RPMI7951 (cell line): ENCODE measurements at regions not wholly inside any gene's neighbourhood (a gene's known extent, or its start where the extent isn't known, plus 50 kb on each side); places are given as distances from the start of the nearest gene placed in this dataset.
"Not testable (repeated sequence)": the region's sequence is repeated elsewhere in the genome, so short reads cannot be mapped to it uniquely, and the experiment has no call there.

ENCODE experiments used
- DNase-seq: peaks from one replicate; pipeline ENCODE4 v3.0.0-alpha.2; 2012; ENCODE audit warnings: low read depth

DNA sequence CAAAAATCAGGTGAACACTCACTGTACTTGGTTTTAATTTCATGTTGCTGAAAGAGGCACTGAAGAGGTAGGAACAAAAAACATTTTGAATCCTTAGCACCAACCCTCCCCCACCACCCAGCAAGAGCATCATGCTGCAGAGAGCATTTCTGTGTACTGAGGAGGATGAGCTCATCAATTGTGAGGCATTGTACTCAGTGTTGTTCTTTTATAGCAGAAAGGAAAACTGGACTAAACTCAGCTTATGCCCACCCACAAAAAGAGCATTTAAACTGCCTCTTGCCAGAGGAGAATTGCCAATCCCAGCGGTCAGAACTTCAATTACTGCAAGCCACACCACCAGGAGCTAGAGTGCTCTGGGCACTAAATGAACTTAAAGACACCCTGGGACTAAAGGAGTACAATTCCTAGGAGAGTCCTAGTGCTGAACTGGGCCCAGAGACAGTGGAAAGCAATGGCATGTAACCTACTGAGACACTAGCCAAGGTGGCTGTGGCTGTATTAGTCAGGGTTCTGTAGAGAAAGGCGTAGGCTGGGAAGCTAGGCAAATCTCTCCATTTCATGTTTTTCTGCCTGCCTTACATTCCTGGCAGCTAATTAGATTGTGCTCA lies 280.7 kb upstream of the KLHL4 start:
- no peak for DNase-seq

DNA sequence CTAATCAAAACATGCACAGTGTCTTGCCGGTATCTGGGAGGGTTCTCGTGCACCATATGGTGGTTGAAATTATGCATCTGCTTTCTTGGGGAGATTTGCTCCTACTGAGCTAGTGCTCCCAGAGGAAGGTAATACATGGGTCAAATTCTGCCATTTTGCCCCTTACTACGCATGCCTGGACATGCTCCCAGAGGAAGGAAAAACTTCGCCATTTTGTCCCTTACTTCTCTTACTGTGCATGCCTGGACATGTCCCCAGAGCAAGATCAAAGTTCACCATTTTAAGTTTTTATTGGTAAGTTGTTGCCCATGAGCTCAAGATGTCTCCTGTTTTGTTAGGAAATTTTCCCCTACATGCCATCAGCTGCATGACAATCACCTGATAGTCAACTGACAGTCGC lies 252.1 kb upstream of the KLHL4 start:
- DNase-seq = no peak

DNA sequence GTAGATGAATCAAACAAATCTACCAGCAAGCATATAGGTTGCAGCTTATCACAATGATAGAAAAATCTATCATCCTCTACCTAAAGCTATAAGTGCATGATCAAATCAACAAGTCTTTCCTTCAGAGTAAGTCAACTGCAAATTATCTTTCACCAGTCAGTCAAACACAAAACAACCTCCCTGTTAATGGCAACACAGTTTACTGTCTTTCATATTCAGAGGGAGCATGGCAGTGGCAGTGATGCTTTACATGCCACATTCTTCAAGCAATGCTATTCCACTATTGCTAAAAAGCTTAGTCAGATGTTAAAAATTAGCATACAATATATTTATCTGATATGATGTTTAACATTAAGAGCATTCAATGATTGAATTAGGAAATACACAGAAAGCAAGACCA lies 245.1 kb upstream of the KLHL4 start:
- DNase-seq = no peak

DNA sequence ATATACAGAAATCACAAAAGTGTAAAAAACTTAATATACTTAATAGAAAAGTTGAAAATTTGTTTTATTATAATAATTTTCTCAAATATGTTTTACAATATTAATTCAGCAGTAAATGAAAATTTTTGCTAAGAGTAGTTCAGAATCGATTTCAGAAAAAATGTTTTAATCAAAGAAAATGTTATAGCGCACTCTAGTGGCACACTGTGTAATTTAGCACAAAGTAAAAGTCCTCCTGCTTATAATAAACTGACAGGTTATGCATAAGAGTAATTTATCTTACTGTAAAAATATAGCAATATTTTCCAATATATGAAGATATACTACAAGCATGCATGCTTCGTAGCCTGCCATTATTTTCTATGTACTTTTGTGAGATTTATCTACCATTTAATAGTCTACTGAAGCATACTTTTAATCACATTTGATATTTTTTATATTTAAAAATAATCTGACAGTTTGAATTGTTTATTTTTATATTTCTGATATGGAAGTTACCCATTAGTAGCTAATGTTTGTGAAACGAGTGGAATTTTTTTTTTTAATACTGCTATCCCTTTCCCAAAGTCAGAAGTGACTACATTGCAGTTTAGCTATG lies 217.9 kb upstream of the KLHL4 start:
- DNase-seq = peak; percentile 3

DNA sequence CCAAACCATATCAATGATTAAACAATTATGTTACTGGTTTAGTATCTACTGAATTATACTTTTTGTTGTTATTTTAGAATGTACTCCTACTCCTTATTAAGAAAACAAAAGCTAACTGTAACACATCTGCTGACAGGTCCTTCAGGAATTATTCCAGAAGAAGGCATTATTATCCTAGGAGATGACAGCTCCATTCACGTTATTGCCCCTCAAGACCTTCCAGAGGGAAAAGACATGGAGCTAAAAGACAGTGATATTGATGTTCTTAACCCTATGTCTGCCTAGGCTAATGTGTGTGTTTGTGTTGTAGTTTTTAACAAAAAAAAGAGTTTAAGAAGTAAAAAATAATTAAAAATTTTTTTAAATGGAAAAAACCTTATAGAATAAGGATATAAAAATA lies 206.8 kb upstream of the KLHL4 start:
- DNase-seq = no peak

DNA sequence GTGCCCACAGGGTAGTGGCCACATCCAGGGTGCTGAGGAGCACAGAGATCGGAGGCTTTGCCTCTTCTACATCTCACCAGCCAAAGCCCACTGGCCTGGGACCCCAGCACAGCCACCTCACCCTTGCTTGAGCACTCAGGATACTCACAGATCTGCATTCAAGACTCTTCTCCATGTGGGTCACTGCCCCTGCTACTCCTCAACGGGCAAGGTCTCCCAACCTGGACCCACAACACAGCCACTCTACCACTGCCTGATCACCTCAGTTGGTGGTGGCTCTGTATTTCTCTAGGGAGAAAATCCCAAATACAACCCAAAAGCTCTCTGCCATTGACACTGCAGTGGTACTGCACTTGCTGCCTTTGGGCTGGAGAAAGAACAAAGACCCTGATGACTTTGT lies 190.3 kb upstream of the KLHL4 start:
- DNase-seq = no peak

DNA sequence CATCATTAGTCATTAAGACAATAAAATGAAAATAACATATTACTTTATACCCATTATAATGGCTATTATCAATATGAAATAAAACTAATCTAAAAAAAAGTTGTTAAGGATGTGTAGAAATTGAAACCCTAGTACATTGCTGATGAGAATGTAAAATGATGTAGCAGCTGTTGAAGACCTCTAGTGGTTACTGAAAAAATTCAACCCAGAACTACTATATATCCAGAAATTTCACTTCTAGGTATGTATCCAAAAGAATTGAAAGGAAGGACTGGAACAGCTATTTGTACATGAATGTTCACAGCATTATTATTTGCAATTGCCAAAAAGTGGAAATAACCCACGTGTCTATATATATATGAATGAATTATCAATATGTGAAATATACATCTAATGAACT lies 180.3 kb upstream of the KLHL4 start:
- DNase-seq = no peak

DNA sequence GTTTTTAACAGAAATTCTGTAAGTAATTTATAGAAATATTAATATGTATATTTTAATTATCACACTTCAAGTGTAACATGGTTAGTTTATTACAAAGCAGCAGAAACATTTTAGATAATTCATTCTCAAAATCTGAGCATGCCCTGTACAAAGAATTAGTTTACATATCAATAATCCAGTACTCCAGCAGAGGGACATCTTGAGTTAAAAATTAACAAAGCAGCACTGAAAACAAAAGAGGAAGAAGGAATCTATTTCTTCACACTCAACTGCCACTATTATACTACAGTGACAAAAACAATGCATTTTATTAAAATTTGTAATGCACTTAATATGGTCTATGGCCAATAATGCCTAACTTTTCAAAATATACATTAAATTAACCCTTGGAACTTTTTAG lies 179.1 kb upstream of the KLHL4 start:
- peak; percentile 2 for DNase-seq

DNA sequence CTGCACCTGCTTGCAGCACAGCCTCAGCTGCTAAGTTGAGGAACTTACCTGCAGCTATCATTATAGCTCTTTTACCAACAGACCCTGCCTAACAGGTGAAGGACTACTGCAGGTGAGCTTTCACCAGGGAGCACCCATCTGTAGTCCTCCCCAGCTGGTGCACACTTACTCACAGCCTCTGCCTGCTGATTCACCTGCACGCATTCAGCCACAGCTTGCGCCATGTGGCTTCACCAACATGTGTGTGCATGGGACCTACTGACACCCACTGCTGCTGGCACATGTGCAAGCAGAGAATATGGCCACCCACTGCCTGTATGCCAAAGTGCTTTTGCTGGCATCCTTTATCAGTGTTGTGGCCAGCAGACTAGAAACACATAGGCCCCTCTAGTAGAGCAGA lies 146.7 kb upstream of the KLHL4 start:
- DNase-seq = no peak

DNA sequence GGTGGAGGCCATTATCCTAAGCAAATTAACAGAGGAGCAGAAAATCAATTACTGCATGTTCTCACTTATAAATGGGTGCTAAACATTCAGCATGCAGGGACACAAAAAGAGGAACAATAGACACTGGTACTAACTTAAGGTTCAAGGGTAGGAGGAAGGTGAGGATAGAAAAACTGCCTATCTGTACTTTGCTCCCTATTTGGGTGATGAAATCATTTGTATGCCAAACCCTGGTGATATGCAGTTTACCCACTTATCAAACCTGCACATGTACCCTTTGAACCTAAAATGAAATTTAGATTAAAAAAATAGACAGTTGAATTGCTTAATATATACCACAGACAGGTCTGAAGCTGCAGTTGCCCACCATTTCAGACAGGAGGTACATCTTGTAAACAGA lies 143.3 kb upstream of the KLHL4 start:
- no peak for DNase-seq

DNA sequence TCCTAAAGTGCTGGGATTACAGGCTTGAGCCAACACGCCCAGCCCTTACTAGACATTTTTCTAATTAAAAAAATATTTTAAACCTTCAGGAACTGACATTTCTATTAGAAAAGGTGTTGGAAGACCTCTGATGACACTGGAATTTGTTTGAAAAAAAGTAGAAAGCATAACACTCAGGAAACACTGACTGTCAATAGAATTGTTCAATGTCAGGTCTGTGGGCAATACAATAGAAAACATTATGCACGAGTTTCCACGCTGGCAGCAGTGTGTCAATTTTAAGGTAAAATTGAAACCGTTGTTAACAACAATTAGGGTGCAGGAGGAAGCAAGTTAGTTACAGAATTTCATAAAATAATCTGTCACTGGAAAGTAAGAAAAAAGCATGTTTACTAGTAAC lies 140.7 kb upstream of the KLHL4 start:
- DNase-seq = no peak

DNA sequence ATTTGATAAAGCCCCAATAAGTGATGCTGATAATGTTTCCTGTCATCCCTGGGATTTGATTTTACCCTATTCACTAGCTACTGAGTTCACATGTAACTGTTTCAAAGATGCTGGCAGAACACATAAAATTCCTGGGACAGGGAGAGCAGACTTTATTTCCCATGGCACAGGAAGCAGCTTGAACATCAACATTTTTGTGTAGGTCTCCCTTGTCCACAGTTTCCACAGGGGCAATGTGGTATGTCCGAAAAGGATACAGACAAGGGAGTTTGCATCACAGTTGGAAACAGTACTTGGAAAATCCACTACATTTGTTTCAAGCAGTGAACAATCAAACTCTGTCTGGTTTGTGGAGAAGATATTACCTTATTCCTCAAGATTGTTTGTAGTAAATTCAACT lies 129.2 kb upstream of the KLHL4 start:
- no peak for DNase-seq

DNA sequence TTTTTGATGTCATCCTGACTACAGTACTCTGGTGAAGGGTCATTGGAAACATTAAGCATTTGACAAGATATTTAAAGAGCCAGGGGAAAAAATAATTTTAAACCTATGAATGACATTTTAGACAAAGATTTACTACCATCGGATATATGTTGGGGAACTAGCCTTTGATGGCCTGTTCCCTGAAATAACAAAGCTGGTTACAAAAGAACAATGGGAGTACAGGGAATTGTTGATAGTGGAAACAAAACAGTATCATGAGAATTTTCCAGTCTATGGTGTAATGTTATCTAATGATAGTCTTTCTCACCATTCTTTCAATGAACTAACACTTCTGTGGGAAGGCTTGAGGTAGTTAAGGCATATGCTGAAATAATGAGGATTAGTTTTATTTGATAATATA lies 125.9 kb upstream of the KLHL4 start:
- DNase-seq = no peak

DNA sequence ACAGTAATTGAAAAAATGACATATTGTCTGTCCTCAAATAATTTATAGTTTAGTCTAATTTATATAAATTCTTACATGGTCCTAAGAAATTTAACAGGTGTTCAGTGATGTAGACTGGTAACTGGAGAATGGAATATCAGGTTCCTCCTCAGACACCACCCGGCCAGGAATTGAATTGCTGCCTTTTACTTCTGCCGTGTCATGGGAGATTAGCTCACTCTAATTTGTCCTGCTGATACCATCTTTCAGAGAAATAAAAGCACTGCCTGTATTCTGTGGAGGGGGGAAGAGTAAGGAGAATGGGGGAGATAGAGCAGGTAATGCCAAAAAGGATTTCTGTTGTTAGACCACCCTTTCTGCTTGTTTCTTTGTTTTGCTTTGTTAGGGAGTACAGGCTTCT lies 125.2 kb upstream of the KLHL4 start:
- DNase-seq = no peak

DNA sequence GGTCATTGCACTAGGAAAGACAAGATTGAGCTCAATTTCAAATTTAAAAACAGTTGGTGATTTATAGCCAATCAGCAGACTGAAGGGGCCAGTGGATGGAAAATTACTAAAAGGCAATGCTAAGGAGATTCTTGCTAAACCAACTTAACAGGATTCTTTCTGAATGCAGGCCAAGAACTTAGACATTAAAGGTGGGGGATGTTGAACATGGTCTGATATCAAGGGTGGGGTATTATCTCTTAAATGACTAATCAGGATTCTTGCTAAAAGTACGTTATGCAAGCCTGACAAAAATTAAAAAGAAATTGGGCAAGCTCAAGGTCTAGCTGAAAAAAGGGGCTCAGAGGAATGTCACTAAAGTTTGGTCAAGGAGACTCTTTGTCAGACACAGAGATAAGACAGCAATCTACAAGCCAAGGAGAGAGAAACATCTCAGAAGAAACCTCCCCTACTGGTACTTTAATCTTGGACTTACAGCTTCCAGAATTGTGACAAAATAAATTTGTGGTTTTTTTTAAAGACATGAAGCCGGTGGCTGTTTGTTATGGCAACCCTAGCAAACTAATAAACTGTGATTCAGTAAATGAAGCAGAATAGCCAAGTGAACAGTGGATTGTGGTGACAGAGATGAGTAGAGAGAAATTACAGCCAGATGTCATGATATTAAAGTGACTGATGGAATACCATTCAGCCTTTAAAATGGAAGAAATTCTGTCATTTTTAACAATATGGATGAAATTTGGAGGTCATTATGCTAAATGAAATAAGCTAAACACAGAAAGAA lies 120.3 kb upstream of the KLHL4 start:
- DNase-seq = peak; percentile 4

DNA sequence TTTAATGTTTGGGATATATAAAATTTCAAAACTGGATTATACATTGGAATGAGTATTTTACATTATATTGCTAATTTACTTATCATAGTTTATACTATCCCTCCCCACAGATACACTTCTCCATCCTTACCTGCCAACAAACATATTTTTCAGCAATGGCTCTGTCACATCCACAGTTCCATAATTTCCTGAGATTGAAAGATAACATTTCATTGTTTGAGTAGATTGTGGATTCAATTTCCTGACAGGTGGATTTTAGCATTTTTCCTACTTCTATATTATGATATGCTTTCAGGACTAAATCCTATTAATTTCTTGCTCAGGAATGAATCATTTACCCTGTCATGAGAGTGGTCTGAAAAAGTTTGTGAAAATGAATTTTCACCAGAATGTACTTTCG lies 115.3 kb upstream of the KLHL4 start:
- DNase-seq = no peak

DNA sequence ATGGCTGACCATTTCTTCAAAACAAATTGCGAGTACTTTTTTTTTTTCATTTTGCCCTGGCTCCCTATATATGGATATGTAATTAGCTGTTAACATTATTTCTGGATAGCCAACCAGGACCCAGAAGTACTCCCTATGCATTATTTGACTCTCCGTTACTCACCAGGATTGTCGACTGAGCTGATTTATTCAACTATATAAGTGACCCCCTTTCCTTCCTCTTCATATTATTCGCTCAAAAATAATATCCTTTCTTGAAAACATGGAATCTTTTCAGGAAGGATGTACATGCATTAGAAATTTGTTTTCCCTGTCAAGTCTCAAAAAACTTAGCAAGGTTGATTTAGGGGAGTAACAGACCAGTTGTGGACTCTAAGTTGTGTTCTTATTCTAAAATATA lies 114.1 kb upstream of the KLHL4 start:
- no peak for DNase-seq

DNA sequence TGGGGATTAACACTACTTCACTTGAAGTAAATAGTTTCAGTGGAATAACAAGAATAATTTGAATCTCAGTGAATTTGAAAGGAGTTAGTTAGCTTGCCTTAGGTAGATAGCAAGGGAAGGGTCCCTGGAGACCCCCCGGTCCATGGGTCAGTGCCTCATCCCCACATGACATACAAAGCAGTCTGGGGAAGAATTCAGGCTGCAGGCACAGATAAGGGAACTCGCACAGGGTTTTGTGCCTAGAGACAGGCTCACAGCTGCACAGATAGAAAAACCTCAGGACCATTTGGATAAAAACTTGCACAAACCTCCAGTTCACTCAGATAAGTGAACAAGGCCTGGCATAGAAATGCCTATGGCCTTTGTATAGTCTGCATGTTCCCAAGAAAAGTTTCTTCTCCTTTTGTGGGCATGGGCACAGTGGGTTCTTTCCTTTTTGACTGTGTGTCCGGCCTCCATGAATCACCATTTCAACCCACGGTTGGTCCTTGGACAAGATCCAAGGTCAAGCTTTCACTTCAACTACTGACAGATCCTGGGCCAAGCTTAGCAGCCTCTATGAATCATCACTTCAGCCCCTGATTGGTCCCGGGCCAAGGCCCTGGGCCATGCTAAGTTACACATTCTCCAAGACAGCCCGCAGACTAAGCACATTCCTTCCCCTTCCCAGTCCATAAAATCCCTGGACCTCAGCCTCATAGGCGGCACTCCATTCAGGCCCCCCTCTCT lies 108.3 kb upstream of the KLHL4 start:
- DNase-seq = peak; percentile 93

DNA sequence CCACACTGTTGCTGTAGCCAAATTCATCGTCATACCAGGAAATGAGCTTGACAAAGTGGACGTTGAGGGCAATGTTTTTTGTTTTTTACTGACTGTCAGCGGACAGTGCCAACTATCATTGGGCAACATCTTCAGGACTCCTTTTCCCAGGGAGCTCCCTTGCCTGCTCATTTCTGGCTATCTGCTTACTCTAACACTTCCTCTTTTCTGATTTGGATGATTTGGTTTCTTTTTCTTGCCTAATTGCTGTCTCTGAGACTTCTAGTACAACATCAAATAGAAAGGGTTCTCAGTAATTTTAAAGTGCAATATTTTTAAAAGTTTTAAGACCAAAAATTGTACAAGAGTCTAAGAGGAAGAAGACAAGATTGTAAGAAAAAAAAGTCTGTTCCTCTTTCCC lies 92.0 kb upstream of the KLHL4 start:
- DNase-seq = no peak

DNA sequence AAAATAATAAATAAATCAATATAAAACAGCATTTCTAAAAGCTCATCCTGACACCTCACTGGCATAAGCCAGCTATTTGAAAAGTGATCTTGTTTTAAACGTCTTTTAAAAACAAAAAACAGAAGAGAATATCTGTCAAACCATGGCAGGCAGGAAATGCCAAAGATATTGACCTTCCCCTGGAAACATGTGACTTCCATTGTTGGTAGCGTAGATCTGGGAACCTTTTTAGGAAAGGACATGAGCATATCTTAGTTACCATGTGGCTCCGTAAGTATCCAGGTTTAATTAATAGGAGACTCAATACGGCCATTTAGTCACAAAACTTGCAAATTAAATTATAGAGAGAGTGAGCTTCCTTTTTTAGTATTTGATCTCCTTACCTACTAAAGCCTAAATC lies 83.0 kb upstream of the KLHL4 start:
- no peak for DNase-seq

DNA sequence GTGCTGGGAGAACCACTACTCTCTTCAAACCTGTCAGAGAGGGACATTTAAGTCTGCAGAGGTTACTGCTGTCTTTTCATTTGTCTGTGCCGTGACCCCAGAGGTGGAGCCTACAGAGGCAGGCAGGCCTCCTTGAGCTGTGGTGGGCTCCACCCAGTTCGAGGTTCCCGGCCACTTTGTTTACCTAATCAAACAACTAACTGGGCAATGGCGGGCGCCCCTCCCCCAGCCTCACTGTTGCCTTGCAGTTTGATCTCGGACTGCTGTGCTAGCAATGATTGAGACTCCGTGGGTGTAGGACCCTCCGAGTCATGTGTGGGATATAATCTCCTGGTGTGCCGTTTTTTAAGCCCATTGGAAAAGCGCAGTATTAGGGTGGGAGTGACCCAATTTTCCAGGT lies 69.0 kb upstream of the KLHL4 start:
- not testable (repeated sequence) for DNase-seq

DNA sequence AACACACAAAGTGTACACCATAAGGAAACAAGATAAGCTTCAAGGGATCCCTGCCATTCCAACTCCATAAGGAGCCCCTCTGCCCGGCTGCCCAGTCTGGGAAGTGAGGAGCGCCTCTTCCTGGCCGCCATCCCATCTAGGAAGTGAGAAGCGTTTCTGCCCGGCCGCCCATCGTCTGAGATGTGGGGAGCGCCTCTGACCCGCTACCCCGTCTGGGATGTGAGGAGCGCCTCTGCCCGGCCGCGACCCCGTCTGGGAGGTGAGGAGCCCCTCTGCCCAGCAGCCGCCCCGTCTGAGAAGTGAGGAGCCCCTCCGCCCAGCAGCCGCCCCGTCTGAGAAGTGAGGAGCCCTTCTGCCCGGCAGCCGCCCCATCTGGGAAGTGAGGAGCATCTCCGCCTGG lies 51.8 kb upstream of the KLHL4 start:
- DNase-seq = not testable (repeated sequence)
